Left ventricle myocardium superior (tissue), 1 donor: ENCODE measurements at regions not wholly inside any gene's neighbourhood (a gene's known extent, or its start where the extent isn't known, plus 50 kb on each side); places are given as distances from the start of the nearest gene placed in this dataset.

Experiments used
- ATAC-seq: fragments of 200-7000 bp; cut with Tn5 transposase; one replicate; pipeline ENCODE4 v1.9.1; 2020; ENCODE audit warnings: mild to moderate bottlenecking, moderate library complexity
- DNase-seq: peaks from one replicate; pipeline ENCODE4 v3.0.0-alpha.2; 2020
- intact Hi-C: fragments of 100-400 bp; cut with micrococcal nuclease; formaldehyde crosslinking; loops from one replicate; pipeline ENCODE4 v1.11.0; 2022
- donor health status: DM: no; HTN: yes; CAD: no; lungs with severe emphysema.

- DNase-seq = no peak
- intact Hi-C loops = no loop called here
- no peak for ATAC-seq
Observed at GRCh38 chr4:155072417-155072816, 136.0 kb upstream of the NPY2R start.

GRCh38 chr4:155073852-155074251 is 134.6 kb upstream of the NPY2R start:
- DNase-seq (no peak), ATAC-seq (no peak)
- intact Hi-C loops = no loop called here

DNA sequence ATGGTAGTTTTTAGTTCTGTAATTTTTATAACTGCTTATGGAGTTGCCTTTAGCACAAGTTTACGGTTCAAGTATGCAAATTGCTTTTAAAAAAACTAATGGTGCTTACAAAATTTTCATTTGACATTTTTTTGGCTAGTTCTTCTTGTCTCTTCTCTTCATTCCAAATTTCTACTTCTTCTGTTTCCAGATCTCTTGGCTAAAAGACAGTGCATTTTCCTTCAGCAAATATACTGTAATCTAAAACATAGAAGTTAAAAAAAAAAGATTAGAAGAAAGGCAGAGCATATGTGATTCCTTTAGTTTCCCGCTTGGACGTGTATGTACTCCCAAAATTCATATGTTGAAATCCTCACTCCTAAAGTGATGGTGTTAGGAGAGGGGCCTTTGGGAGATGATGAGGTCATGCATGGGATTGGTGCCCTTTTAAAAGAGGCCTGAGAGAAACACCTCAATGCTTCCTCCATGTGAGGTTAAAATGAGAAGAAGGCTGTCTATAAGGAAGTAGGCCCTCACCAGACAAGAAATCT is 132.1 kb upstream of the NPY2R start:
- intact Hi-C loops = no loop called here
- no peak for ATAC-seq

GRCh38 chr4:155077452-155078229 is 130.8 kb upstream of the NPY2R start:
- no peak for ATAC-seq
- intact Hi-C loops = no loop called here
- no peak for DNase-seq

More for the DNA sequence above, 132.1 kb upstream of the NPY2R start:
- no peak for DNase-seq

DNA sequence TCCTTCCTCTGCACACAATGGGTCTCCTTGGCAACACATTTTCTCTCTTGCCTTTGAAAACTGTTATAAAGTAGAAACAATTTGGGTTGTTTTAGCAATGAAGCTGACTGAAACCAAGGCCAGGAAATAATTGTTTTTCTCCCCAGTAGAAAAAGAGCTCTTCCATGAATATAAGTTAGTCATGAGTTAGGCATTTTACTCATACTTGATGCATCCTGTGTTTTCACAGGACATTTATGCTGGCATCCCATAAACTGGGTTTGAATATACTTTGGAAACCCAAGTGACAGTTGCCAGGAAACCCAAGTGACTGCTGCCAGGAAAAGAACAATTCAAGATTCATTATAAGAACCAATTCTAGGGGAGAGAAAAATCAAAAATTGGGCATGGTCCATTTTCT is 128.6 kb upstream of the NPY2R start:
- DNase-seq = no peak
- ATAC-seq = no peak
- intact Hi-C loops = no loop called here

DNA sequence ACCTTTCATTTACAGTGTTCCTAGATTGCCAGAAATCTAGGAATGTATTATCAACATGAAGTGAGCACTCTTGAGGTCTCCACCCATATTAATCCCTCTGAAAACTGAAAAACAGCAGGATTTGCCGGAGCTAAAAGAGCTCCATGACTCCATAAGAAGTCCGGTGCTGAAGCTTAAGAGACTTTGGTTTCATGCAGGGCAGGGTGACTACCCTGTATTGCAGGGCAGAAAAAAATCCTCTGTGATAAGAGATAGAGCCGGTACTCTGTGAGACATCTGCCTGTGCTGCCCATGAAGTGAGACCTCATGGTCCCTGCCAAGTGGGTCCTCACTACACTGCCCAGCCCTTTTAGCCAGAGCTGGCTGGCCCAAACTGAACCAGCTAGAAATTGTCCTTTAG is 127.2 kb upstream of the NPY2R start:
- no peak for ATAC-seq
- intact Hi-C loops = no loop called here

GRCh38 chr4:155085843-155086530 is 122.4 kb upstream of the NPY2R start:
- no peak for DNase-seq
- intact Hi-C loops = no loop called here
- ATAC-seq = no peak

More for the DNA sequence above, 127.2 kb upstream of the NPY2R start:
- no peak for DNase-seq

GRCh38 chr4:155094201-155094820 is 114.1 kb upstream of the NPY2R start:
- intact Hi-C loops = no loop called here

GRCh38 chr4:155099231-155099630 is 109.2 kb upstream of the NPY2R start:
- no peak for DNase-seq
- ATAC-seq = no peak

More at GRCh38 chr4:155094201-155094820, 114.1 kb upstream of the NPY2R start:
- DNase-seq (no peak), ATAC-seq (no peak)

DNA sequence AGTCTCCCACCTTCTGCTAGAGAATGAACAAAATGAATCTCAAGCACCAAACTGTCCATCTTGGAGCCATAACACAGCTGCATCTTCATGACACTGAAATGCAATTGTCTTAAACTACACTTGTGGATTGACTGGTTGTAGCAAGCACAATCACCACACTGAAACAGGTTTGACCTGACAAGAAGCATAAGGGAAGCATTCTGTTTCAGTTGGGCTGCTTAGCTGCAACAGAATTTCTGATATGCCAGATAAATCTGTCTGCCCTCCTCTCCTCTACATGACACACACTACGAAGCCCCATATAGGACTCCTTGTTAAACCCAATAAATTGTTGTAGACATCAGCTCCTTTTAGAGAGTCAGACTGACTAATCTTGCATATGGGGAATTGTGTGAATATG is 101.8 kb upstream of the NPY2R start:
- DNase-seq = no peak
- no peak for ATAC-seq
- intact Hi-C loops = no loop called here

More at GRCh38 chr4:155099231-155099630, 109.2 kb upstream of the NPY2R start:
- intact Hi-C loops = no loop called here

DNA sequence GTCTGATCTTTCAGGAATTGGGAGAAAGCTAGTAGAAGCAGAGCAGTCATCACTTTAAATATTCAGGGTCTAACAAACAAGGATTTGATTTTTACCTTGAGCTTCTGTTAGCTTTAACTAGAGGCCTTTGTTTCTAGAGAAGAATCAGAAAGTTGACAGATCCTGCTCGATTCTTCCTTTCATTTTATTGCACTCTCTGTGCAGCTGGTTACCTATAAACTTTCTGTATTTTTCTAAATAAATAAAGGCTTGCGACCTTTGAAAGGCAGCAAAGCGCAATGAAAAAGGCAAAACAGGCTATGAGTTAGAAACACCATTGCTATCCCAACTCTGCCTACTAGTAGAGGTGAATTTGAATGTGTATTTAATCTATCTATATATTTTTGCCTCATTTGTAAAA is 101.4 kb upstream of the NPY2R start:
- DNase-seq = no peak
- no peak for ATAC-seq

DNA sequence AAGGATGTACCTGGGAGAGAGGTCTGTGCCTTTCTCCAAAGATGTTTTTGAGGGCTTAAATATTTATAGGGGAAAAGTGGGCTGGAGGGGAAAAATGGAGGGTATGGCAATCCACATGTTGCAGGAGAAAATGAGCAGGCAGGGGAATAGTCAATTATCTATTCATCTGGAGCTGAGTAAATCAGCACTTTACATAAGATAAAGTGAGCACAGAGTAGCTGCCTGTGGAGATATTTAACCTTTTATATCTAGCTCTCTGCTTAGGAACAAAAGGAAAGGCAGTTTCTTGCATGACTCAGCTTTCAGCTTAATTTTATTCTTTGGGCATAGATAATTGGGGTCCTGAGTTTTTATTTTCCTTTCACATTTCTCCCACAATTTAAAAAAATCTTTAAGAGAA is 93.6 kb upstream of the NPY2R start:
- ATAC-seq = no peak
- intact Hi-C loops = no loop called here
- no peak for DNase-seq

More for the DNA sequence above, 101.4 kb upstream of the NPY2R start:
- intact Hi-C loops = no loop called here

DNA sequence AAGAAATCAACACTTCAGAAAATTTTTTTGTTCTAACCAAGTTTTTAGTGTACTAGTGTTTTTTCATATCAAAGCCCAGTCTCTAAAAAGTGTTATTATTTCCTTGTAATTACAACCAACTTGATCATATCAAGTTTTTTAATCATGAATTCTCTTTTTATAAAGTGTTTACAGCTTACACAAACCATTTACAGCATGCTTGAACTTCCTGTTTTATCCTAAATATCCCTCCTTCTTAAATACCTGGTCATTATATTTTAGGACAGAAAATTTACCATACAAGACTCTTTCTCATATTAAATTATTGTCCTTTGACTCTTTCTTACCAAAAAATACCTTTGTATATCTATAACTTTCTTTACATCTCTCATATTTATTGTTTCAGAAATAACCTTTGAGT is 89.4 kb upstream of the NPY2R start:
- DNase-seq (no peak), ATAC-seq (no peak)
- intact Hi-C loops = no loop called here

- intact Hi-C loops = no loop called here
- ATAC-seq = no peak
Observed at GRCh38 chr4:155120536-155120935, 87.9 kb upstream of the NPY2R start.

GRCh38 chr4:155122382-155122781 is 86.1 kb upstream of the NPY2R start:
- DNase-seq (no peak), ATAC-seq (no peak)
- intact Hi-C loops = no loop called here

More at GRCh38 chr4:155120536-155120935, 87.9 kb upstream of the NPY2R start:
- DNase-seq = no peak

DNA sequence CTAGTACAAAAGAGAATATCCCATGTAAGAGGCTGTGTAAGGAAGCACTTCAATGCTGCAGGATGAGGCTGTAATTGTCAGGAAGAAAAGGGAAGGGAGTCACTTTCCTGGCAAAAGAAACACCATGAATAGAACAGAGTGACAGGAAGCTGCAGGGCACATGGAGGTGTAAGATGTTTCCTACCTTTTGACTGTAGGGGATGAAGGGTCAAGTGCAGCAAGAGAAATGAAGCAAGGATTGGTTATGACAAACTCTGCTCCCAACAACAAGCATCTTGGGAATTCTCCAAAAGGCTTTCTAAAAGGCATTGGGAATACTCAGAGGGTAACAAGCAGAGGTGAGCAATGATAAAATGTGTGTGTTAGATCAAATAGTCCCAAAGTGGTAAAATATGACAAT is 74.3 kb upstream of the NPY2R start:
- intact Hi-C loops = no loop called here
- no peak for ATAC-seq
- no peak for DNase-seq

- DNase-seq = no peak
- intact Hi-C loops = no loop called here
- ATAC-seq = no peak
Observed at GRCh38 chr4:155140889-155141288, 67.5 kb upstream of the NPY2R start.

GRCh38 chr4:155143512-155143911 is 64.9 kb upstream of the NPY2R start:
- no peak for ATAC-seq
- DNase-seq = no peak
- intact Hi-C loops = no loop called here
